Transverse colon (tissue), 3 donors: ENCODE measurements at regions not wholly inside any gene's neighbourhood (a gene's known extent, or its start where the extent isn't known, plus 50 kb on each side); places are given as distances from the start of the nearest gene placed in this dataset.
"Not testable (repeated sequence)": the region's sequence is repeated elsewhere in the genome, so short reads cannot be mapped to it uniquely, and the experiment has no call there.

ENCODE experiments used
- CTCF ChIP-seq, 5 experiments: fragments of 200-600 bp in 3 of 5; fragments of 450-650 bp in 2 of 5; sonication (generic) in 3 of 5; IDR thresholded peaks; 1 replicate in 2 of 5; 2 replicates in 3 of 5; pipeline ENCODE4 v1.5.1; 2016 to 2017; ENCODE audit warnings: antibody characterized with exemption in 5 of 5, inconsistent platforms in 3 of 5, mild to moderate bottlenecking in 2 of 5, moderate library complexity in 1 of 5
- EP300 ChIP-seq: sonication (generic); formaldehyde crosslinking; IDR thresholded peaks from one replicate; pipeline ENCODE4 v1.6.1; 2017; ENCODE audit warnings: antibody characterized with exemption, low read depth

GRCh38 chr7:73161727-73162126 lies 75.9 kb upstream of the SPDYE9 start:
- TF ChIP-seq CTCF (IDR thresholded peaks at IDR 0.05); EP300: not testable (repeated sequence)
